Transverse colon (tissue), 1 donor: ENCODE measurements at regions not wholly inside any gene's neighbourhood (a gene's known extent, or its start where the extent isn't known, plus 50 kb on each side); places are given as distances from the start of the nearest gene placed in this dataset.

Experiments
- EP300 ChIP-seq: sonication (generic); formaldehyde crosslinking; IDR thresholded peaks from one replicate; pipeline ENCODE4 v1.6.1; 2017; ENCODE audit warnings: antibody characterized with exemption, low read depth
- POLR2A ChIP-seq: fragments of 450-650 bp; IDR thresholded peaks from one replicate; pipeline ENCODE4 v1.6.1; 2016; ENCODE audit warnings: antibody characterized with exemption, mild to moderate bottlenecking, moderate library complexity

GRCh38 chr2:22517141-22517540 is 867.8 kb upstream of the KLHL29 start:
- TF ChIP-seq POLR2A (no peak), EP300 (no peak)
